ENCODE measurements at regions not wholly inside any gene's neighbourhood (a gene's known extent, or its start where the extent isn't known, plus 50 kb on each side); places are given as distances from the start of the nearest gene placed in this dataset.
"Not testable (repeated sequence)": the region's sequence is repeated elsewhere in the genome, so short reads cannot be mapped to it uniquely, and the experiment has no call there.

- Histone ChIP-seq H3K36me3 (no peaks in the 10 kb centered on the region), H3K9me3 (no peaks in the 10 kb centered on the region), H3K27me3 (no peaks in the 10 kb centered on the region), H3K4me1 (no peaks in the 10 kb centered on the region), H3K4me3 (no peak overlapping the region), H3K27ac (no peak overlapping the region)
- TF ChIP-seq POLR2AphosphoS5 (IDR thresholded peaks at IDR 0.05) = no peak
- TF ChIP-seq EP300 (IDR thresholded peaks at IDR 0.05) = no peak
- TF ChIP-seq POLR2A (IDR thresholded peaks at IDR 0.05) = no peak
- TF ChIP-seq CTCF (IDR thresholded peaks at IDR 0.05) = no peak
- intact Hi-C loops (cut with DNase I) = no loop called here
- DNase-seq = no peak
- 67 to 88% methylated on average over 2 of the region's 2 CpGs for WGBS, 2 donors
Measured at GRCh38 chr10:23850631-23851030, 358.3 kb upstream of the KIAA1217 start.

- H3K27ac ChIP-seq = no peak overlapping the region
- H3K4me3 ChIP-seq = no peak overlapping the region
- H3K9me3 ChIP-seq = no peaks in the 10 kb centered on the region
- no peaks in the 10 kb centered on the region for H3K36me3 ChIP-seq
- intact Hi-C loops (cut with DNase I) = no loop called here
- TF ChIP-seq POLR2AphosphoS5 (IDR thresholded peaks at IDR 0.05) (peak in 2 of 4 donors; percentile 4 to 47), CTCF (IDR thresholded peaks at IDR 0.05) (no peak)
- WGBS, 2 donors = 64 to 79% methylated on average over 1 of the region's 1 CpG
- DNase-seq = no peak
- H3K27me3 ChIP-seq = no peaks in the 10 kb centered on the region
- H3K4me1 ChIP-seq = peaks cover 0 to 4% (median 0%) of the 10 kb centered on the region in 4 donors
Measured at GRCh38 chr10:23859598-23859997, 349.3 kb upstream of the KIAA1217 start.

GRCh38 chr10:23864631-23865147, 344.2 kb upstream of the KIAA1217 start:
- intact Hi-C loops (cut with DNase I) = no loop called here
- TF ChIP-seq EP300 (IDR thresholded peaks at IDR 0.05) (no peak), POLR2AphosphoS5 (IDR thresholded peaks at IDR 0.05) (no peak), CTCF (IDR thresholded peaks at IDR 0.05) (no peak), POLR2A (IDR thresholded peaks at IDR 0.05) (no peak)
- no peak for DNase-seq
- Histone ChIP-seq H3K9me3 (no peaks in the 10 kb centered on the region), H3K27me3 (no peaks in the 10 kb centered on the region), H3K4me1 (peaks cover 0 to 4% (median 0%) of the 10 kb centered on the region in 4 donors), H3K27ac (no peak overlapping the region), H3K4me3 (no peak overlapping the region), H3K36me3 (no peaks in the 10 kb centered on the region)

GRCh38 chr10:23866985-23867384, 342.0 kb upstream of the KIAA1217 start:
- H3K36me3 ChIP-seq; H3K4me3 ChIP-seq; H3K27ac ChIP-seq; intact Hi-C loops (cut with DNase I); H3K4me1 ChIP-seq; H3K27me3 ChIP-seq; H3K9me3 ChIP-seq; DNase-seq: not testable (repeated sequence)
- WGBS, 2 donors = 82 to 90% methylated on average over 2 to 3 of the region's 5 CpGs

- H3K4me3 ChIP-seq = no peak overlapping the region
- no peaks in the 10 kb centered on the region for H3K36me3 ChIP-seq
- no peak overlapping the region for H3K27ac ChIP-seq
- H3K9me3 ChIP-seq = no peaks in the 10 kb centered on the region
- no peak for TF ChIP-seq CTCF (IDR thresholded peaks at IDR 0.05)
- no peak for TF ChIP-seq POLR2A (IDR thresholded peaks at IDR 0.05)
- TF ChIP-seq POLR2AphosphoS5 (IDR thresholded peaks at IDR 0.05) = no peak
- TF ChIP-seq EP300 (IDR thresholded peaks at IDR 0.05) = no peak
- H3K27me3 ChIP-seq = no peaks in the 10 kb centered on the region
- 84 to 90% methylated on average over 2 of the region's 2 CpGs for WGBS, 2 donors
- no peak for DNase-seq
- H3K4me1 ChIP-seq = no peaks in the 10 kb centered on the region
- intact Hi-C loops (cut with DNase I) = no loop called here
Measured at GRCh38 chr10:23868121-23868520, 340.8 kb upstream of the KIAA1217 start.

All from sigmoid colon (tissue), 6 donors.